ENCODE measurements at regions not wholly inside any gene's neighbourhood (a gene's known extent, or its start where the extent isn't known, plus 50 kb on each side); places are given as distances from the start of the nearest gene placed in this dataset.

- no peak for ATAC-seq (ENCODE audit: low read depth)
- TF ChIP-seq CTCF (IDR thresholded peaks at IDR 0.05; ENCODE audit: poor library complexity, severe bottlenecking) = no peak
- no peak overlapping the region for H3K4me3 ChIP-seq (ENCODE audit: severe bottlenecking)
Observed at GRCh38 chr3:67294341-67294740, 296.2 kb downstream of the KBTBD8 start.

GRCh38 chr3:67296039-67296892, 298.2 kb downstream of the KBTBD8 start:
- ATAC-seq (ENCODE audit: low read depth) (no peak), DNase-seq (ENCODE audit: low spot score) (no peak)
- Histone ChIP-seq H3K27ac (ENCODE audit: poor library complexity, severe bottlenecking) (no peak overlapping the region), H3K9me3 (ENCODE audit: severe bottlenecking) (no peaks in the 10 kb centered on the region), H3K27me3 (ENCODE audit: insufficient read depth, poor library complexity, severe bottlenecking) (no peaks in the 10 kb centered on the region), H3K4me3 (ENCODE audit: severe bottlenecking) (no peak overlapping the region), H3K4me1 (ENCODE audit: insufficient read depth, poor library complexity, severe bottlenecking) (no peaks in the 10 kb centered on the region), H3K36me3 (ENCODE audit: low read depth) (no peaks in the 10 kb centered on the region)
- no peak for TF ChIP-seq CTCF (IDR thresholded peaks at IDR 0.05; ENCODE audit: poor library complexity, severe bottlenecking)

More at GRCh38 chr3:67294341-67294740, 296.2 kb downstream of the KBTBD8 start:
- DNase-seq (ENCODE audit: low spot score) = no peak
- H3K4me1 ChIP-seq (ENCODE audit: insufficient read depth, poor library complexity, severe bottlenecking) = no peaks in the 10 kb centered on the region
- no peaks in the 10 kb centered on the region for H3K9me3 ChIP-seq (ENCODE audit: severe bottlenecking)
- no peaks in the 10 kb centered on the region for H3K36me3 ChIP-seq (ENCODE audit: low read depth)
- H3K27me3 ChIP-seq (ENCODE audit: insufficient read depth, poor library complexity, severe bottlenecking) = no peaks in the 10 kb centered on the region
- no peak overlapping the region for H3K27ac ChIP-seq (ENCODE audit: poor library complexity, severe bottlenecking)

DNA sequence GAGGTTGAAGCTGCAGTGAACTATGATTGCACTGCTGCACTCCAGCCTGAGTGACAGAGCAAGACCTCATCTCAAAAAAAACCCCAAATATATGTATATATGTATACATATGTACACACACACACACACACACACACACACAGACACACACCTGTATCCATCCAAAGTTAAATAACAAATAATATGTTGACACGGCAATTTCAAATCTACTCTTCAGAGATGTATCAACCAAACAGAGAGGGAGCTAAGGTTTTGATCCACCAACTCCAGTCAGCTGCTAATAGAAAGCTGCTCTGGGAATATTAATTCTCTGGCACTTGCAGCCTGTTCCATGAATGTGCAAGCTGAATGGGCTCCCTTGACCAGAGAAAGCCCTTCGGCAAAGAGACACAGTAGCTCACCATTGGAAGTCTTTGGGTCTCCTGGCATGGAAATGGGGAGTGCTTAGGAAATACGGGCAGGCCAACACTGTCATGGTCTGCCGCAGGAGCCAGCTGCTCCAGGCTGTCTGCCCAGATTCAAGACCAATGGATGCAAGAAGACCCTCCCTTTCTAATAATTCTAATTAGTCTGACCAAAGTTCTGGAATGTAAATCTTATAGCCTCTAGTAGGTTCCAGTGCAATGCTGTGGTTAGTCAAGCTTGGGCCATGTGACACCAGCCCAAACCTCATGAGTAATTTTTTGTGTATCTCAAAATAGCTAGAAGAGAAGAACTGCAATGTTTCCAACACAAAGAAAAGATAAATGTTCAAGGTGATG, 299.8 kb downstream of the KBTBD8 start:
- Histone ChIP-seq H3K4me1 (ENCODE audit: insufficient read depth, poor library complexity, severe bottlenecking) (no peaks in the 10 kb centered on the region), H3K9me3 (ENCODE audit: severe bottlenecking) (no peaks in the 10 kb centered on the region), H3K27me3 (ENCODE audit: insufficient read depth, poor library complexity, severe bottlenecking) (no peaks in the 10 kb centered on the region), H3K27ac (ENCODE audit: poor library complexity, severe bottlenecking) (no peak overlapping the region), H3K36me3 (ENCODE audit: low read depth) (no peaks in the 10 kb centered on the region), H3K4me3 (ENCODE audit: severe bottlenecking) (no peak overlapping the region)
- ATAC-seq (ENCODE audit: low read depth) = no peak
- no peak for TF ChIP-seq CTCF (IDR thresholded peaks at IDR 0.05; ENCODE audit: poor library complexity, severe bottlenecking)
- DNase-seq (ENCODE audit: low spot score) = no peak

GRCh38 chr3:67301556-67301955, 303.4 kb downstream of the KBTBD8 start:
- Histone ChIP-seq H3K27me3 (ENCODE audit: insufficient read depth, poor library complexity, severe bottlenecking) (no peaks in the 10 kb centered on the region), H3K36me3 (ENCODE audit: low read depth) (no peaks in the 10 kb centered on the region), H3K4me3 (ENCODE audit: severe bottlenecking) (no peak overlapping the region), H3K9me3 (ENCODE audit: severe bottlenecking) (no peaks in the 10 kb centered on the region), H3K27ac (ENCODE audit: poor library complexity, severe bottlenecking) (no peak overlapping the region), H3K4me1 (ENCODE audit: insufficient read depth, poor library complexity, severe bottlenecking) (no peaks in the 10 kb centered on the region)
- no peak for ATAC-seq (ENCODE audit: low read depth)
- no peak for DNase-seq (ENCODE audit: low spot score)
- no peak for TF ChIP-seq CTCF (IDR thresholded peaks at IDR 0.05; ENCODE audit: poor library complexity, severe bottlenecking)
